ENCODE measurements at regions not wholly inside any gene's neighbourhood (a gene's known extent, or its start where the extent isn't known, plus 50 kb on each side); places are given as distances from the start of the nearest gene placed in this dataset.
"Not testable (repeated sequence)": the region's sequence is repeated elsewhere in the genome, so short reads cannot be mapped to it uniquely, and the experiment has no call there.

DNA sequence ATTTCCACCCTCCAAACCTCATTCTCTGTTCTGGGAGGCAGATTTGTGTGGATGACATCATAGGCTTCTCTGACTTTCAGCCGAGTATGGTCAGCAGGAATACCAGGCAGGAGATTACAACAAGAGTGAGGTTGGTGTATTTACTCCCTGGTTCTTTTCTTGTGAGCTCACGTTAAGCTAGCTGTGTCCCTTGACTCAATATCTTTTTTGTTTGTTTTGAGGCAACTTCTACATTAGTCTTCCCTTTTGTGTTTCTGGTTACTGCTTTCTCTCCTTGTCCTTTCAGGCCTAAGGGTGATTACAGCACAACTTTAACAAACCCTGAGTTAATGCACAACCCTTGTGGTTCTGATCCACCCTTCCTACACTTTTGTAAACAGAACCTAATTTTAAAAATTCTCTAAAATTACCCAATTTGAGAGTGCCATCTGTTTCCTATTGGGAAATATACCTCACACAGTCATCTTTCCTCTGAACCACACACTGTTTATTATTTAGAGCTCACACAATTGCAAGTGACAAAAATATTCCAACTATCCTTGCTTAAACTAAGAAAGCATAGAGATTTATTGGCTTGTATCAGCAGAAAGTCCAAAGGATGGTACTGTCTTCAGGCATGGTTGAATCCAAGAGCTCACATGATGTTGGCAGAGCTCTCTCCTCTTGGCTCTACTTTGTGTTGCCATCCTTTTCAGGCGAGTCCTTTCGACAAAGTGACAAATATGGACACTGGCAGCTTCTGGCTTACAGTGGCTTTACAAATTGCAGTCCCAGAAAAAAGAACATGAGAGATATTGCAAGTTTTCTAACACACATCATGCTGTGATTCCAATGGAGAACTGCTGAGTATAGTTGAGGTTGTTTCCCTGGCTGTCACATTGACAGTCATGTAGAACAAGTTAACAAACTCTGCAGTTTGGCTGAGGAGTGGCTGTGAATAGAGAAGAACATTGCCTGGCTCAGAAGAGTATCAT is 150.5 kb upstream of the DDIT4L start:
- Histone ChIP-seq H3K4me3 (ENCODE audit: control extremely low read depth in 1 of 5, extremely low read depth in 1 of 5, insufficient read depth in 1 of 5, low read depth in 2 of 5, low read length in 4 of 5) (no peak overlapping the region), H2AFZ (ENCODE audit: insufficient read depth, low read depth, low read length, poor library complexity, severe bottlenecking) (no peak overlapping the region), H3K9me3 (ENCODE audit: control extremely low read depth in 1 of 3, control insufficient read depth in 2 of 3, insufficient read depth in 1 of 3, low read length in 2 of 3) (no peaks in the 10 kb centered on the region), H3K9ac (ENCODE audit: low read length) (no peak overlapping the region), H4K20me1 (ENCODE audit: control insufficient read depth, insufficient read depth, low read length, poor library complexity, severe bottlenecking) (no peaks in the 10 kb centered on the region), H3K79me2 (ENCODE audit: control insufficient read depth, insufficient read depth, low read length) (no peaks in the 10 kb centered on the region), H3K27me3 (replicated peaks in 1 of 4; ENCODE audit: control extremely low read depth in 1 of 4, control insufficient read depth in 3 of 4, insufficient read depth in 4 of 4, low read length in 3 of 4) (no peaks in the 10 kb centered on the region), H3K27ac (ENCODE audit: low read length in 2 of 2) (no peak overlapping the region), H3K4me2 (replicated peaks; ENCODE audit: low read depth, low read length, poor library complexity, severe bottlenecking) (no peak overlapping the region), H3K36me3 (replicated peaks in 1 of 2; ENCODE audit: control extremely low read depth in 1 of 2, control insufficient read depth in 1 of 2, extremely low read depth in 1 of 2, insufficient read depth in 2 of 2, low read length in 1 of 2) (no peaks in the 10 kb centered on the region), H3K4me1 (ENCODE audit: control insufficient read depth in 2 of 2, insufficient read depth in 2 of 2, low read length in 2 of 2) (no peaks in the 10 kb centered on the region)
- Mint-ChIP-seq H3K27ac (no peak overlapping the region), H3K9me3 (ENCODE audit: insufficient read depth) (peaks cover 4% of the 10 kb centered on the region), H3K4me1 (no peaks in the 10 kb centered on the region), H3K4me3 (no peak overlapping the region), H3K27me3 (peaks cover 2% of the 10 kb centered on the region)
- CTCF ChIA-PET, result no interaction called here
- whole genome bisulfite sequencing (ENCODE audit: insufficient coverage), result 89% methylated on average over 3 of the region's 4 CpGs
- DNase-seq, result no peak
- TF ChIP-seq EZH2 (IDR thresholded peaks at IDR 0.05; ENCODE audit: borderline replicate concordance, insufficient read depth, low read depth, low read length, poor library complexity, severe bottlenecking), result no peak
- TF ChIP-seq, protein P1, sequence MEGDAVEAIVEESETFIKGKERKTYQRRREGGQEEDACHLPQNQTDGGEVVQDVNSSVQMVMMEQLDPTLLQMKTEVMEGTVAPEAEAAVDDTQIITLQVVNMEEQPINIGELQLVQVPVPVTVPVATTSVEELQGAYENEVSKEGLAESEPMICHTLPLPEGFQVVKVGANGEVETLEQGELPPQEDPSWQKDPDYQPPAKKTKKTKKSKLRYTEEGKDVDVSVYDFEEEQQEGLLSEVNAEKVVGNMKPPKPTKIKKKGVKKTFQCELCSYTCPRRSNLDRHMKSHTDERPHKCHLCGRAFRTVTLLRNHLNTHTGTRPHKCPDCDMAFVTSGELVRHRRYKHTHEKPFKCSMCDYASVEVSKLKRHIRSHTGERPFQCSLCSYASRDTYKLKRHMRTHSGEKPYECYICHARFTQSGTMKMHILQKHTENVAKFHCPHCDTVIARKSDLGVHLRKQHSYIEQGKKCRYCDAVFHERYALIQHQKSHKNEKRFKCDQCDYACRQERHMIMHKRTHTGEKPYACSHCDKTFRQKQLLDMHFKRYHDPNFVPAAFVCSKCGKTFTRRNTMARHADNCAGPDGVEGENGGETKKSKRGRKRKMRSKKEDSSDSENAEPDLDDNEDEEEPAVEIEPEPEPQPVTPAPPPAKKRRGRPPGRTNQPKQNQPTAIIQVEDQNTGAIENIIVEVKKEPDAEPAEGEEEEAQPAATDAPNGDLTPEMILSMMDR (IDR thresholded peaks at IDR 0.05), result no peak
- intact Hi-C loops (cut with micrococcal nuclease), result no loop called here
- ATAC-seq (ENCODE audit: low read depth), result no peak
- POLR2A ChIA-PET, result no interaction called here

DNA sequence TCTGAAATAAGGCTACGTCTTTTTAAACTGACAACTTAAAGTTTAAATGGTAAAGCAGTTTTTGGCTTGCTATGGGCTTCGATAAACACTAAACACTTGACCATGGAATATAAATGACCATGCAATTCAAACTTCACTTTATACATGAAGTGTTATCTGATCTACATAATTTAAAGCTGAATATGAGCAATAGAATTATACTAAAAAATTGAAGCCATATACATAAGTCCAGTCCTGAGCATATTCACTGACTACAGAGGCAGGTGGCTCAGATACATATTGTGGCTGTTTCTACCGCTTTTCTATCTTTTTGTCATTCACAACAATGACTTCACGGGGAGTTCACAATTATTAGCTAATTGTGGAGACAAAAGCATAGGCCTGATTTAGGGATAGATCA is 149.6 kb upstream of the DDIT4L start:
- no peak for ATAC-seq (ENCODE audit: low read depth)
- Histone ChIP-seq H3K4me3 (ENCODE audit: control extremely low read depth in 1 of 5, extremely low read depth in 1 of 5, insufficient read depth in 1 of 5, low read depth in 2 of 5, low read length in 4 of 5) (no peak overlapping the region), H4K20me1 (ENCODE audit: control insufficient read depth, insufficient read depth, low read length, poor library complexity, severe bottlenecking) (no peaks in the 10 kb centered on the region), H3K9ac (ENCODE audit: low read length) (no peak overlapping the region), H3K27ac (ENCODE audit: low read length in 2 of 2) (no peak overlapping the region), H3K27me3 (replicated peaks in 1 of 4; ENCODE audit: control extremely low read depth in 1 of 4, control insufficient read depth in 3 of 4, insufficient read depth in 4 of 4, low read length in 3 of 4) (no peaks in the 10 kb centered on the region), H3K9me3 (ENCODE audit: control extremely low read depth in 1 of 3, control insufficient read depth in 2 of 3, insufficient read depth in 1 of 3, low read length in 2 of 3) (peaks cover 0 to under 1% (median 0%) of the 10 kb centered on the region in 3 donors), H3K4me2 (replicated peaks; ENCODE audit: low read depth, low read length, poor library complexity, severe bottlenecking) (no peak overlapping the region), H3K4me1 (ENCODE audit: control insufficient read depth in 2 of 2, insufficient read depth in 2 of 2, low read length in 2 of 2) (no peaks in the 10 kb centered on the region), H2AFZ (ENCODE audit: insufficient read depth, low read depth, low read length, poor library complexity, severe bottlenecking) (no peak overlapping the region), H3K79me2 (ENCODE audit: control insufficient read depth, insufficient read depth, low read length) (no peaks in the 10 kb centered on the region), H3K36me3 (replicated peaks in 1 of 2; ENCODE audit: control extremely low read depth in 1 of 2, control insufficient read depth in 1 of 2, extremely low read depth in 1 of 2, insufficient read depth in 2 of 2, low read length in 1 of 2) (no peaks in the 10 kb centered on the region)
- peaks cover 4% of the 10 kb centered on the region for H3K9me3 Mint-ChIP-seq (ENCODE audit: insufficient read depth)
- no peak overlapping the region for H3K4me3 Mint-ChIP-seq
- POLR2A ChIA-PET, result no interaction called here
- no peak overlapping the region for H3K27ac Mint-ChIP-seq
- DNase-seq, result no peak
- H3K4me1 Mint-ChIP-seq, result no peaks in the 10 kb centered on the region
- TF ChIP-seq EZH2 (IDR thresholded peaks at IDR 0.05; ENCODE audit: borderline replicate concordance, insufficient read depth, low read depth, low read length, poor library complexity, severe bottlenecking), result no peak
- TF ChIP-seq, protein P1 (IDR thresholded peaks at IDR 0.05), result no peak
- H3K27me3 Mint-ChIP-seq, result peaks cover 5% of the 10 kb centered on the region
- intact Hi-C loops (cut with micrococcal nuclease), result no loop called here
- no CpG with 5 or more reads among the region's 4 CpGs for WGBS (ENCODE audit: insufficient coverage)
- CTCF ChIA-PET, result no interaction called here

DNA sequence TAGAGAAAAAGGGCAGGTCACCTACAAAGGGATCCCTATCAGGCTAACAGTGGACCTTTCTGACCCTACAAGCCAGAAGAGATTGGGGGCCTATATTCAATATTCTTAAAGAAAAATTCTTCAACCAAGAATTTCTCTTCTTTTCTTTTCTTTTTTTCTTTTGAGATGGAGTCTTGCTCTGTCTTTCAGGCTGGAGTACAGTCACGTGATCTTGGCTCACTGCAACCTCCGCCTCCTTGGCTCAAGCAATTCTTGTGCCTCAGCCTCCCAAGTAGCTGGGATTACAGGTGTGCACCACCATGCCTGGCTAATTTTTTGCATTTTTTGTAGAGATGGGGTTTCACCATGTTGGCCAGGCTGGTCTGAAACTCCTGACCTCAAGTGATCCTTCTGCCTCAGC is 143.2 kb upstream of the DDIT4L start:
- H3K27me3 ChIP-seq (replicated peaks in 1 of 4; ENCODE audit: control extremely low read depth in 1 of 4, control insufficient read depth in 3 of 4, insufficient read depth in 4 of 4, low read length in 3 of 4); CTCF ChIA-PET; H3K4me3 Mint-ChIP-seq; H4K20me1 ChIP-seq (ENCODE audit: control insufficient read depth, insufficient read depth, low read length, poor library complexity, severe bottlenecking); ATAC-seq (ENCODE audit: low read depth); H3K4me1 Mint-ChIP-seq; H3K36me3 ChIP-seq (replicated peaks in 1 of 2; ENCODE audit: control extremely low read depth in 1 of 2, control insufficient read depth in 1 of 2, extremely low read depth in 1 of 2, insufficient read depth in 2 of 2, low read length in 1 of 2); DNase-seq; H3K9ac ChIP-seq (ENCODE audit: low read length); POLR2A ChIA-PET; H3K27ac Mint-ChIP-seq; H3K79me2 ChIP-seq (ENCODE audit: control insufficient read depth, insufficient read depth, low read length); H3K4me3 ChIP-seq (ENCODE audit: control extremely low read depth in 1 of 5, extremely low read depth in 1 of 5, insufficient read depth in 1 of 5, low read depth in 2 of 5, low read length in 4 of 5); H3K4me1 ChIP-seq (ENCODE audit: control insufficient read depth in 2 of 2, insufficient read depth in 2 of 2, low read length in 2 of 2); H3K4me2 ChIP-seq (replicated peaks; ENCODE audit: low read depth, low read length, poor library complexity, severe bottlenecking); H3K27ac ChIP-seq (ENCODE audit: low read length in 2 of 2); H2AFZ ChIP-seq (ENCODE audit: insufficient read depth, low read depth, low read length, poor library complexity, severe bottlenecking); intact Hi-C loops (cut with micrococcal nuclease): not testable (repeated sequence)
- 92% methylated on average over 2 of the region's 2 CpGs for WGBS (ENCODE audit: insufficient coverage)
- peaks cover 12% of the 10 kb centered on the region for H3K27me3 Mint-ChIP-seq
- H3K9me3 ChIP-seq (ENCODE audit: control extremely low read depth in 1 of 3, control insufficient read depth in 2 of 3, insufficient read depth in 1 of 3, low read length in 2 of 3), result peaks cover 0 to 15% (median 5%) of the 10 kb centered on the region in 3 donors
- H3K9me3 Mint-ChIP-seq (ENCODE audit: insufficient read depth), result peaks cover 13% of the 10 kb centered on the region
